GM23248 (cell line): ENCODE measurements at regions not wholly inside any gene's neighbourhood (a gene's known extent, or its start where the extent isn't known, plus 50 kb on each side); places are given as distances from the start of the nearest gene placed in this dataset.

Experiments
- DNase-seq: peaks from one replicate; pipeline ENCODE4 v3.0.0-alpha.2; 2015
- H2AFZ ChIP-seq: fragments of 200-600 bp; sonication (generic); 2 replicates; pipeline ENCODE4 v1.6.1; 2016; ENCODE audit warnings: antibody characterized with exemption
- H3F3A ChIP-seq: fragments of 200-600 bp; sonication (generic); 2 replicates; pipeline ENCODE4 v1.6.1; 2016; ENCODE audit warnings: mild to moderate bottlenecking, antibody characterized with exemption, mixed run types; ENCODE audit not compliant: insufficient read depth
- H3K27ac ChIP-seq: fragments of 200-600 bp; sonication (generic); 2 replicates; pipeline ENCODE4 v1.5.1; 2016; ENCODE audit warnings: mild to moderate bottlenecking
- H3K27me3 ChIP-seq: fragments of 200-600 bp; sonication (generic); replicated peaks from 2 replicates; pipeline ENCODE4 v1.6.1; 2016; ENCODE audit warnings: mild to moderate bottlenecking; ENCODE audit not compliant: insufficient read depth
- H3K36me3 ChIP-seq: fragments of 200-600 bp; sonication (generic); 2 replicates; pipeline ENCODE4 v1.6.1; 2016; ENCODE audit warnings: low read depth, mild to moderate bottlenecking
- H3K4me1 ChIP-seq: fragments of 200-600 bp; sonication (generic); 2 replicates; pipeline ENCODE4 v1.6.1; 2016; ENCODE audit warnings: mild to moderate bottlenecking; ENCODE audit not compliant: insufficient read depth
- H3K4me2 ChIP-seq: fragments of 200-600 bp; sonication (generic); one replicate; pipeline ENCODE4 v1.6.1; 2016; ENCODE audit warnings: mild to moderate bottlenecking; ENCODE audit not compliant: unreplicated experiment
- H3K4me3 ChIP-seq: fragments of 200-600 bp; sonication (generic); 2 replicates; pipeline ENCODE4 v1.5.1; 2016; ENCODE audit warnings: mild to moderate bottlenecking
- H3K79me2 ChIP-seq: fragments of 200-600 bp; sonication (generic); 2 replicates; pipeline ENCODE4 v1.6.1; 2016; ENCODE audit warnings: mild to moderate bottlenecking; ENCODE audit not compliant: insufficient read depth
- H3K9ac ChIP-seq: fragments of 200-600 bp; sonication (generic); 2 replicates; pipeline ENCODE4 v1.6.1; 2016; ENCODE audit warnings: mild to moderate bottlenecking
- H3K9me2 ChIP-seq: fragments of 200-600 bp; sonication (generic); 2 replicates; pipeline ENCODE4 v1.6.1; 2016; ENCODE audit warnings: mixed run types, mild to moderate bottlenecking, moderate library complexity; ENCODE audit not compliant: insufficient read depth
- H3K9me3 ChIP-seq: fragments of 200-600 bp; sonication (generic); one replicate; pipeline ENCODE4 v1.6.1; 2017; ENCODE audit warnings: low read depth
- H4K20me1 ChIP-seq: fragments of 200-600 bp; sonication (generic); 2 replicates; pipeline ENCODE4 v1.6.0; 2016; ENCODE audit not compliant: insufficient read depth
- EZH2 ChIP-seq: fragments of 200-600 bp; sonication (generic); IDR thresholded peaks from 2 replicates; pipeline ENCODE4 v1.6.1; 2018; ENCODE audit warnings: antibody characterized with exemption, mild to moderate bottlenecking; ENCODE audit not compliant: insufficient read depth, poor library complexity, severe bottlenecking
- EZH2phosphoT487 ChIP-seq: fragments of 200-600 bp; sonication (generic); IDR thresholded peaks from 2 replicates; pipeline ENCODE4 v1.6.1; 2018; ENCODE audit warnings: antibody characterized with exemption, moderate library complexity, mild to moderate bottlenecking, low read depth; ENCODE audit not compliant: insufficient read depth
- WGBS, 2 experiments: methylation state at CpG; one replicate each; pipeline ENCODE4 v1.1.6; 2015 to 2017; ENCODE audit warnings: low lambda C conversion rate in 2 of 2, low coverage in 1 of 2; ENCODE audit errors: missing lambda C conversion rate in 2 of 2; 5-methylcytosine and 5-hydroxymethylcytosine counted together
- in situ Hi-C: fragments of 300-500 bp; cut with MboI; formaldehyde crosslinking; loops from 2 replicates; pipeline ENCODE4 v1.15.0; 2020

DNA sequence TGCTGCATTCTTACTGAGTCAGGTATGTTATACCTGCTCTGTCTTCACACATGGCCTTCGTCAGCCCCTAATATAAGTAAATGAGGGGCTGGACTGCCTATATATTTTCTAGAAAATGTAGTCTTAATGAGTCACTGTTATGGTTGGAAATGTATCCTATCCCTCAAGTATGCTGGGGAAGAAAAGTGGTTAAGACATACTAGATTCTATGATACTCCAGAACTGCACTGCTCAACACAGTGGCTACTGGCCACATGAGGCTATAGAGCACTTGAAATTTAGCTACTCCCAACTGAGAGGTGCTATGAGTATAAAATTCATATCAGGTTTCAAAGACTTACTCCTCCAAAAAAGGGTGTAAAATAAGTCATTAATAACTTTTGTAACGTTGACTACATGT, 104.3 kb upstream of the STEAP1B start:
- no peak overlapping the region for H3K27ac ChIP-seq
- TF ChIP-seq EZH2, result no peak
- TF ChIP-seq EZH2phosphoT487, result no peak
- no peaks in the 10 kb centered on the region for H3K9me3 ChIP-seq
- no peak for DNase-seq
- H3K79me2 ChIP-seq, result no peaks in the 10 kb centered on the region
- H3K27me3 ChIP-seq, result no peaks in the 10 kb centered on the region
- no peaks in the 10 kb centered on the region for H3K9me2 ChIP-seq
- WGBS, 2 experiments, result 92 to 98% methylated on average over 2 of the region's 2 CpGs
- H3K9ac ChIP-seq, result no peak overlapping the region
- H2AFZ ChIP-seq, result no peak overlapping the region
- no peak overlapping the region for H3K4me2 ChIP-seq
- no peak overlapping the region for H3K4me3 ChIP-seq
- H4K20me1 ChIP-seq, result no peaks in the 10 kb centered on the region
- 0 out of 2 replicates have a peak, but pooled peaks cover 4% of the 10 kb centered on the region for H3F3A ChIP-seq
- in situ Hi-C loops, result no loop called here
- H3K4me1 ChIP-seq, result peaks cover 23% of the 10 kb centered on the region
- H3K36me3 ChIP-seq, result no peaks in the 10 kb centered on the region

GRCh38 chr7:22601812-22602565, 102.0 kb upstream of the STEAP1B start:
- peak overlapping the region; percentile 27; the same call in 1 of the 2 replicates for H3K9ac ChIP-seq
- no peaks in the 10 kb centered on the region for H4K20me1 ChIP-seq
- H2AFZ ChIP-seq, result no peak overlapping the region; the same call in 1 of the 2 replicates
- WGBS, 2 experiments, result 65 to 69% methylated on average over 4 of the region's 4 CpGs
- H3K9me2 ChIP-seq, result no peaks in the 10 kb centered on the region
- peaks cover 15% of the 10 kb centered on the region for H3F3A ChIP-seq
- no peaks in the 10 kb centered on the region for H3K79me2 ChIP-seq
- H3K27me3 ChIP-seq, result no peaks in the 10 kb centered on the region
- H3K27ac ChIP-seq, result 0 out of 2 replicates have a peak overlapping the region, but pooled peaks have one; percentile 7
- no peak for TF ChIP-seq EZH2
- TF ChIP-seq EZH2phosphoT487, result no peak
- peak overlapping the region; percentile 15 for H3K4me2 ChIP-seq
- H3K4me1 ChIP-seq, result peaks cover 21% of the 10 kb centered on the region
- H3K36me3 ChIP-seq, result no peaks in the 10 kb centered on the region
- no peak overlapping the region for H3K4me3 ChIP-seq
- H3K9me3 ChIP-seq, result no peaks in the 10 kb centered on the region
- peak; percentile 66 for DNase-seq
- in situ Hi-C loops, result no loop called here

GRCh38 chr7:22601408-22601807, 101.4 kb upstream of the STEAP1B start:
- peak; percentile 47 for DNase-seq
- no peak overlapping the region for H3K4me3 ChIP-seq
- in situ Hi-C loops, result no loop called here
- H3K9me3 ChIP-seq, result no peaks in the 10 kb centered on the region
- peaks cover 14% of the 10 kb centered on the region for H3F3A ChIP-seq
- no peak overlapping the region for H3K9ac ChIP-seq
- H3K27me3 ChIP-seq, result no peaks in the 10 kb centered on the region
- H3K4me2 ChIP-seq, result no peak overlapping the region
- H3K36me3 ChIP-seq, result no peaks in the 10 kb centered on the region
- H3K4me1 ChIP-seq, result peaks cover 20% of the 10 kb centered on the region
- TF ChIP-seq EZH2phosphoT487 (no peak), EZH2 (no peak)
- no peaks in the 10 kb centered on the region for H3K79me2 ChIP-seq
- H3K27ac ChIP-seq, result no peak overlapping the region
- H3K9me2 ChIP-seq, result no peaks in the 10 kb centered on the region
- H2AFZ ChIP-seq, result no peak overlapping the region
- H4K20me1 ChIP-seq, result no peaks in the 10 kb centered on the region

- Histone ChIP-seq H3K9ac (no peak overlapping the region), H3F3A (peaks cover 14% of the 10 kb centered on the region), H3K27ac (no peak overlapping the region), H3K9me2 (no peaks in the 10 kb centered on the region), H3K4me3 (no peak overlapping the region), H3K79me2 (no peaks in the 10 kb centered on the region), H4K20me1 (no peaks in the 10 kb centered on the region), H3K9me3 (no peaks in the 10 kb centered on the region), H2AFZ (no peak overlapping the region), H3K27me3 (no peaks in the 10 kb centered on the region), H3K4me1 (peaks cover 20% of the 10 kb centered on the region), H3K36me3 (no peaks in the 10 kb centered on the region), H3K4me2 (no peak overlapping the region)
- DNase-seq, result no peak
- TF ChIP-seq EZH2 (no peak), EZH2phosphoT487 (no peak)
- 94 to 99% methylated on average over 5 of the region's 5 CpGs for WGBS, 2 experiments
- in situ Hi-C loops, result no loop called here
These were observed 101.0 kb upstream of the STEAP1B start for GRCh38 chr7:22601003-22601402.
